Erythroblast (primary cell): ENCODE measurements at regions not wholly inside any gene's neighbourhood (a gene's known extent, or its start where the extent isn't known, plus 50 kb on each side); places are given as distances from the start of the nearest gene placed in this dataset.

ENCODE experiments used
- GATA1 ChIP-seq: IDR thresholded peaks from 2 replicates; pipeline ENCODE4 v1.6.1; 2011; ENCODE audit warnings: low read depth, mild to moderate bottlenecking, control low read depth, low read length, moderate library complexity
- POLR2A ChIP-seq: IDR thresholded peaks from 2 replicates; pipeline ENCODE4 v1.6.1; 2011; ENCODE audit warnings: mild to moderate bottlenecking, low read length

GRCh38 chr11:69894181-69894611 lies 75.0 kb upstream of the FGF3 start:
- no peak for TF ChIP-seq POLR2A
- no peak for TF ChIP-seq GATA1
